ENCODE measurements at regions not wholly inside any gene's neighbourhood (a gene's known extent, or its start where the extent isn't known, plus 50 kb on each side); places are given as distances from the start of the nearest gene placed in this dataset.
"Not testable (repeated sequence)": the region's sequence is repeated elsewhere in the genome, so short reads cannot be mapped to it uniquely, and the experiment has no call there.

DNA sequence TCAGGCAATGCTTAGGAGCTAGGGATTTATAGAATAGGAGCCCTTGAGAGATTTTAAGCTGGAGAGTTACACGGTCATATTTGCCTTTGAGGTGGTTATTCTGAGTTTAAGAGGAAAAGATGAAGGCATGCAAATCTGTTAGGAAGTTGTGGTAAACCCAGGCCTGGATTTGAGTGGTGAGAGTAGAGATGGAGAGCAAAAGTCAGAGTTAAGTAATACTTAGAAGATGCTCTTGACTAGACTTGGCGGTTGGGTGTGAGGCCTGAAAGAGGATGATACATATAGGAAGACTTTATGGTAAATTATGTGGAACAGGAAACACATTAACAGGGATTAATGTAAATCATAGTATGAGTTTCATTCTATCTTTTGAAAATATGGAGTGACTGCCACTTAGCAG is 136.0 kb upstream of the ARX start:
- DNase-seq (ENCODE audit: low spot score): no peak
- H3K27ac Mint-ChIP-seq: no peak overlapping the region
- peaks cover 2% of the 10 kb centered on the region for H3K27me3 Mint-ChIP-seq (ENCODE audit: low read depth)
- H3K9me3 Mint-ChIP-seq: no peaks in the 10 kb centered on the region
- H3K4me1 Mint-ChIP-seq (ENCODE audit: low read depth): no peaks in the 10 kb centered on the region
- no peaks in the 10 kb centered on the region for H3K36me3 Mint-ChIP-seq (ENCODE audit: low read depth)
- no peak overlapping the region for H3K4me3 Mint-ChIP-seq

DNA sequence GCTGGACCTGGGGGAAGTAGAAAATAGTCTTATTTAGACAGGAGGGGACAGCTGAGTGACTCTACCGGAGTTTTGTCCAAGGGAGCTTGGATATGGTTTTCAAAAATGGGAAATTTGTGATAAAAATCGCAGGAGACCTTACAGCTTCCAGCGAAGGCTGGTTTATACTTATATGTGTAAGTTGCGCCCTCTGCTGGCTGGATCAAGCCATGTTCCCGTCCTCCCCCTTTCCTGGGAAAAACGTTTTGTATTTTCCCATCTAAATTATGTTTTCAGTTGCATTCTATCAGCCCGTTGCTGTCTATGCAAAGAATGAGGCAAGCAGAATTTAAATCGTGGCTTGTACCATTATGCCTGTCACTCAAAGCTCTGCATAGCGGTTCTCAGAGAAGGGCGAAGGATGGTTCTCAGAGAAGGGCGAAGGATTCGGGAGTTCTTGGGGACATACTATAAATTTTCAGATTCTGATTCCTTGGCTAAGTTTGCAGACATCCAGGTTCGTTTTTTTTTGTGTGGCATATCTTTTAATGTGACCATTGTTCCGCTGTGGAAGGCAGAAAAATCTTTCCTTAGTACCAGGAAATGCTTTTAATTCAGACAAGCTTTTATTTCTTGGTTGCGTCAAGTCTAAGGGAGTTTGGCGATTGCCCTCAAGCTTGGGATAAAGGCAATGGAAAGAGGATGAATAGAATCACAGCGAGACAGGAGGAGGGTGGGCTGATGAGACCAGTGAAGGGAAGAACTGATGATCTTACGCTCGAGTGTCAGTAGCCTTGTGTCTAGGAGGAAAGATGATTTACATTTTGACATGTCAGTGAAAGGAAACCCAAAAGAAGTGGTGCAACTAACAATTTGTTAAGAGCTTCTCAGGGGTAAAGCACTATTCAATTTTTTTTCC is 128.5 kb upstream of the ARX start:
- no peaks in the 10 kb centered on the region for H3K9me3 Mint-ChIP-seq
- H3K36me3 Mint-ChIP-seq (ENCODE audit: low read depth): no peaks in the 10 kb centered on the region
- H3K4me1 Mint-ChIP-seq (ENCODE audit: low read depth): no peaks in the 10 kb centered on the region
- H3K4me3 Mint-ChIP-seq: no peak overlapping the region
- H3K27me3 Mint-ChIP-seq (ENCODE audit: low read depth): peaks cover 7% of the 10 kb centered on the region
- peak; percentile 4 for DNase-seq (ENCODE audit: low spot score)
- H3K27ac Mint-ChIP-seq: no peak overlapping the region

DNA sequence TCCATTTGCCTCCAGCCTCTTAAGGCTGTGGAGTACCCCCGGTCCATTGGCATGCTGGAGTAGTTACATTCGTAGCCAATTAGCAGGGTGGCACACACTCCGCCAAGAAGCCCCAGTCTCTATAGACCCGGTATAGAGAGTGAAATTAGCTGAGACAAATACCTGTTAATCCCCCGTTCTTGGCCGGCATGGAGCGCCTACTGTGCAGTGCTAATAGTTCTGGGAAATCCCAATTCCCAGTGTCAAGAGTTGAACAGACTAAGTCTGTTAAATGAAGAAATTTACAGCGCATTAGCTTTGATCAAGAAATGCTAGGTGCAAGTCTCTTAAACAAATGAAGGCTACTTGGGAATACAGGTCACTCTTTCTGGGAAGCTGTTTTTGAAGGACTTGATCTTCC is 127.8 kb upstream of the ARX start:
- no peaks in the 10 kb centered on the region for H3K36me3 Mint-ChIP-seq (ENCODE audit: low read depth)
- no peak overlapping the region for H3K4me3 Mint-ChIP-seq
- H3K9me3 Mint-ChIP-seq: no peaks in the 10 kb centered on the region
- H3K27me3 Mint-ChIP-seq (ENCODE audit: low read depth): peaks cover 7% of the 10 kb centered on the region
- DNase-seq (ENCODE audit: low spot score): no peak
- no peak overlapping the region for H3K27ac Mint-ChIP-seq
- no peaks in the 10 kb centered on the region for H3K4me1 Mint-ChIP-seq (ENCODE audit: low read depth)

DNA sequence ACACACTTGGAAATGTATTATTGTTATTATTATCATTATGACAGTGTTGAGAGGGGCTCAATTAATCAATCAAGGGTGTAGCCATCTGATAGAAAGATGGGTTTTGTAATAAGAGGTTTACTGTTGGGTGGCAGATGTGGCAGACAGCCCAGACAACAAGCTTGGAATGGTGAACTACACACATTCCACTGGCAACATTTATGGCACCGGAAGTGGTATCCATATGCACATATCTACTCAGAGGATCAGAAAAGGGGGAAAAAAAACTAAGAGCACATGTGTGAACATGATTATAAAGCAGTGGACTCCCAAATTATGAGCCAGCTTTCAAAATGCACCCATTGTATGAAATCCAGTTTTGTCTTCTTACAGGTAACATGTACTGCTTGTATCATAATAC is 125.9 kb upstream of the ARX start:
- no peak overlapping the region for H3K27ac Mint-ChIP-seq
- peaks cover 5% of the 10 kb centered on the region for H3K27me3 Mint-ChIP-seq (ENCODE audit: low read depth)
- H3K4me3 Mint-ChIP-seq: no peak overlapping the region
- H3K36me3 Mint-ChIP-seq (ENCODE audit: low read depth): no peaks in the 10 kb centered on the region
- no peaks in the 10 kb centered on the region for H3K9me3 Mint-ChIP-seq
- DNase-seq (ENCODE audit: low spot score): no peak
- no peaks in the 10 kb centered on the region for H3K4me1 Mint-ChIP-seq (ENCODE audit: low read depth)

DNA sequence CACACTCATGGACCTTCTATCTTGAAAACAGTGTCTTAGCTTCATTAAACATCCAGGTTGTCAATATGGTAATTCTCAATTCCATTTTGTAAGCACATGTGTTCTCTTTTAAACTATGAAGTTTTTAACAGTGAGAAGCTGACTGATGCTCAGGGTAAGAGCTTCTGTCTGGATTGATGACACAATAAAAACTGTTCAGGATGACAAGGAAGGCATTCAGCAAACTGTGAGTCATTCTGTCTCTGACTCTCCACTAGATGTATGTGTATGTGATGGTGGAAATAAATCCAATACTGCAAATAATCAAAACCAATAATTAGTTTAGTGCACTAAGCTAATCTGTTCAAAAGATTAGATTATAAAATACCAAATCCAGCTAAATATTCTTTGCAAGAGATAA is 115.3 kb upstream of the ARX start:
- no peaks in the 10 kb centered on the region for H3K36me3 Mint-ChIP-seq (ENCODE audit: low read depth)
- DNase-seq (ENCODE audit: low spot score): no peak
- H3K27me3 Mint-ChIP-seq (ENCODE audit: low read depth): peaks cover 9% of the 10 kb centered on the region
- no peak overlapping the region for H3K4me3 Mint-ChIP-seq
- H3K4me1 Mint-ChIP-seq (ENCODE audit: low read depth): no peaks in the 10 kb centered on the region
- no peak overlapping the region for H3K27ac Mint-ChIP-seq
- H3K9me3 Mint-ChIP-seq: no peaks in the 10 kb centered on the region

DNA sequence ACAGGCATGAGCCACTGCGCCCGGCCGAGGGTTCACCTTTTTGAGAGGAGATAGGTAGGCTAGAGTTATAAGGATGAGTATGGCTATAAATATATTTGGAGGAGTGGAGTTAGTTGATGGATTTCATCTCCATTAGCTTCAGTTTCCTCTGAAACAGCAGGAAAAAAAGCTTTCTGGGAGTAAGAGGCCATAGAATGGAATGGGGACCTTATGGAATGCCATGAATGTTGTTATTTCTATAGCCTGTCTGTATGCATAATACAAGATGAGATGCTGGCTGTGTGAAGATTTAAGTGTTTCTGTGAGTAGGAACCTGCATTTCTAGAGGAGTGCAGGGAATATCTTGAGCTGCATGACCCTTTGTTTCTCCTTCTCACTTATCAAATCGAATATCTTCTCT is 114.9 kb upstream of the ARX start:
- H3K4me1 Mint-ChIP-seq (ENCODE audit: low read depth): no peaks in the 10 kb centered on the region
- H3K9me3 Mint-ChIP-seq: no peaks in the 10 kb centered on the region
- H3K27ac Mint-ChIP-seq: no peak overlapping the region
- no peak for DNase-seq (ENCODE audit: low spot score)
- H3K36me3 Mint-ChIP-seq (ENCODE audit: low read depth): no peaks in the 10 kb centered on the region
- no peak overlapping the region for H3K4me3 Mint-ChIP-seq
- H3K27me3 Mint-ChIP-seq (ENCODE audit: low read depth): peaks cover 9% of the 10 kb centered on the region

DNA sequence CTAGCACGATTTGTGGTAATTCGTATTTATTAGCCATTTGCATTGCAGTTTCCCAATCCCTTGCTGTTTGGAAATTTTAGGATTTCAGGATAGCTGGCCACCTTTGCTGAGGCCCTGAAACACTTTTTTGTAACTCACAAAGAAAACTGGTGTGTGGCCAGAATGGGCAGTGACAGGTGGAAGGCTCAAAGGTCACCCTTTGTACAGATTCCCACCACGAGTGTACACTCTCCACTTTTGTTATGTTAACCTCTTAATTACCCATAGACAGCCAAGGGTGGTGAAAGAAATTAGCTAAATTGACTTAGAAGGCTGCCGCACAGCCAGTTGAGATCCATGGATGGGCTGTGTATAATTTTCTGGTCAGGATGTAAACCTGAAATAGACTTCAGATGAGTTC is 109.7 kb upstream of the ARX start:
- H3K27me3 Mint-ChIP-seq (ENCODE audit: low read depth): peaks cover 7% of the 10 kb centered on the region
- H3K36me3 Mint-ChIP-seq (ENCODE audit: low read depth): no peaks in the 10 kb centered on the region
- no peak overlapping the region for H3K27ac Mint-ChIP-seq
- H3K4me1 Mint-ChIP-seq (ENCODE audit: low read depth): no peaks in the 10 kb centered on the region
- DNase-seq (ENCODE audit: low spot score): no peak
- no peaks in the 10 kb centered on the region for H3K9me3 Mint-ChIP-seq
- H3K4me3 Mint-ChIP-seq: no peak overlapping the region

DNA sequence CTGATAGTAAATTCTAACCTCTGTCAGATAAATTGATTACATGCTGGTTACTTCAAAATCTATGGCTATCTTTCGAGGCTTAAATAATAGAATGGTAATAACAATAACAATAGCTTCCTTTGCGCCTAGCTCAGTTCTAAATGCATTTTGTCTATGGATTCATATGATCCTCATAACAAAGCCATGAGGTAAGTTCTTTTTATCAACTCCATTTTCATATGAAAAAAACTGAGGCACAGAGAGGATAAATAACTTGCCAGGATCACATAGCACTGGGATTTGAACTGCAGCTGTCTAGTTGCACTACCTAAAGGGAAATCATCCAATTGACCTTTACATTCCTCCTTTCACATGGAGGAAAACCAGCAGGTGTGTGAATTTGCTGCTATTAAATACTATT is 108.6 kb upstream of the ARX start:
- Mint-ChIP-seq H3K4me1 (ENCODE audit: low read depth) (no peaks in the 10 kb centered on the region), H3K4me3 (no peak overlapping the region), H3K27ac (no peak overlapping the region), H3K27me3 (ENCODE audit: low read depth) (peaks cover 7% of the 10 kb centered on the region), H3K9me3 (no peaks in the 10 kb centered on the region), H3K36me3 (ENCODE audit: low read depth) (no peaks in the 10 kb centered on the region)
- no peak for DNase-seq (ENCODE audit: low spot score)

DNA sequence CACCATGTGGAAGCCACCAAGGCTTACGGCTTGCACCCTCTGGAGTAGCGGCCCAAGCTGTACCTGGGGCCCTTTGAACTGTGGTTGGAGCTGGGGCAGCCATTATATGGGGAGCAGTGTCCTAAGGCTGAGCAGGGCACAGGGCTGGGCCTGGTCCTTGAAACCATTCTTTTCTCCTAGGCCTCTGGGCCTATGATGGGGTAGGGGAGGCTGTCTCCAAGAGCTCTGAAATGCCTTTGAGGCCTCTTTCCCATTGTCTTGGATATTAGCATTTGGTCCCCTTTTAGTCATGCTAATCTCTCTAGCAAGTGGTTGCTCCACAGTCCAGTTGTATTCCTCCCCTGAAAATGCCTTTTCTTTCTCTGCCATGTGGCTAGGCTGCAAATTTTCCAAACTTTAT is 96.4 kb upstream of the ARX start:
- Mint-ChIP-seq H3K36me3 (ENCODE audit: low read depth) (no peaks in the 10 kb centered on the region), H3K4me3 (no peak overlapping the region), H3K4me1 (ENCODE audit: low read depth) (no peaks in the 10 kb centered on the region), H3K9me3 (no peaks in the 10 kb centered on the region), H3K27ac (no peak overlapping the region), H3K27me3 (ENCODE audit: low read depth) (no peaks in the 10 kb centered on the region)
- DNase-seq (ENCODE audit: low spot score): no peak

DNA sequence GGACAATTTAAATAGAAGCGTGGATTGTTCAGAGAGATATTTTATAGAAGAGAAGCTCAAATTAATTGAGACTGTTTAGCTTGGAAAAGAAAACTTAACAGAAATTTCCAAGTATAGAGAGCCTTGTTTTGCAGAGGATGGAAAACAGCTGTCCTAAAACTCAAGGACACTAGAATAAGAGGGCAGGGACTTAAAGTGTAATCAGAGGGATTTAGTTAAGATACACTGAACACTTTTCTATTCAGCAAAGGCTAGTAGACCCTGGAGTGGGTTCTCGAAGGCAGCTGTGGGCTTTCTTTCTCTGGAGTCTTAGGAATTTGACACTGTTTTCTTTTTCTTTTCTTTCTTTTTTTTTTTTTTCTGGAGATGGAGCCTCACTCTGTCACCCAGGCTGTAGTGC is 92.7 kb upstream of the ARX start:
- H3K4me1 Mint-ChIP-seq (ENCODE audit: low read depth): no peaks in the 10 kb centered on the region
- no peak overlapping the region for H3K27ac Mint-ChIP-seq
- H3K9me3 Mint-ChIP-seq: no peaks in the 10 kb centered on the region
- no peak overlapping the region for H3K4me3 Mint-ChIP-seq
- H3K27me3 Mint-ChIP-seq (ENCODE audit: low read depth): no peaks in the 10 kb centered on the region
- DNase-seq (ENCODE audit: low spot score): no peak
- H3K36me3 Mint-ChIP-seq (ENCODE audit: low read depth): no peaks in the 10 kb centered on the region

DNA sequence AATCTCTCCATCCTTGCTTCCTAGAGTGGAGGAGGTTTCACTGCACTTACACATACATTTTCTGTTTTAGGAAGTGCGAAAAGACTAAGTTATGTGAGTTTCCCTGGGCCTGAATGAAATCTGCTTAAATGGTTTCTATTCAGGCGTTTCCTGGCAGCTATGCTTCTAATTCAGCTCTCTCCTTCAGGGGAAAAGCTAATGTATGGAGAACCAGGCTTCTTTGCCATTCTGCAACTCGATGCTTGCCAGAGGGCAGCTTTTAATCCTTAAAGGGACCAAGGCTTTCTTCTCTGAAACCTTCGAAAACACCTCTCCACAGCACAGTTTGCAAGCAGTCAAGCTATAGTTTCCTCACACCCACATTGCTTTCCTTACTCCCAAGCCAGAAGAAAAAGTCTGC is 89.5 kb upstream of the ARX start:
- H3K9me3 Mint-ChIP-seq: no peaks in the 10 kb centered on the region
- no peaks in the 10 kb centered on the region for H3K36me3 Mint-ChIP-seq (ENCODE audit: low read depth)
- no peaks in the 10 kb centered on the region for H3K27me3 Mint-ChIP-seq (ENCODE audit: low read depth)
- H3K4me3 Mint-ChIP-seq: no peak overlapping the region
- DNase-seq (ENCODE audit: low spot score): no peak
- no peak overlapping the region for H3K27ac Mint-ChIP-seq
- H3K4me1 Mint-ChIP-seq (ENCODE audit: low read depth): no peaks in the 10 kb centered on the region

DNA sequence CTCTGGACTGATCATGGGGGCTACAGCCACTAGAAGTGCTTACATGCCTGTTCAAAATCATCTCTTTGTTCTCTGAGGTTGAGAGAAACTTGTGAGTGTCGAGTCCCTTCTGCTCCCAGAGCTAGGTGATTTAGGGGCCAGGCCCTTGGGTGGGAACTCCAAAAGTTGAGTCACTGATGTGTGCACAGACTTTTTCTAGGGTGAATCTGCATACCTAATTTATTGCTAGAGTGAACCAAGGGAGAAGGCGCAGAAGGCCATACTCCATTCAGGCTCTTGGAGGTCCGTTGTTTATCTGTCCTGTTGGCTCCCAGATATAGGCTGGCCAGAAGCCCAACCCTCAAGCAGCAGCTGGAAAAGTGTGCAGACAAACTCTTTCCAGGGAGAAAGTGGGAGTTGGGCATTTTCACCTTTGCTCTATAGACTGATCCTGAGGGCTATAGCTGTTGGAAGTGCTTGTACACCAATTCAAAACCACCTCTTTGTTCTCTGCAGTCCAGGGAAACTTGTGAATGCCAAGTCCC is 80.8 kb upstream of the ARX start:
- H3K27me3 Mint-ChIP-seq (ENCODE audit: low read depth): peaks cover 2% of the 10 kb centered on the region
- no peaks in the 10 kb centered on the region for H3K36me3 Mint-ChIP-seq (ENCODE audit: low read depth)
- H3K27ac Mint-ChIP-seq: no peak overlapping the region
- no peak for DNase-seq (ENCODE audit: low spot score)
- no peaks in the 10 kb centered on the region for H3K9me3 Mint-ChIP-seq
- no peak overlapping the region for H3K4me3 Mint-ChIP-seq
- H3K4me1 Mint-ChIP-seq (ENCODE audit: low read depth): no peaks in the 10 kb centered on the region

DNA sequence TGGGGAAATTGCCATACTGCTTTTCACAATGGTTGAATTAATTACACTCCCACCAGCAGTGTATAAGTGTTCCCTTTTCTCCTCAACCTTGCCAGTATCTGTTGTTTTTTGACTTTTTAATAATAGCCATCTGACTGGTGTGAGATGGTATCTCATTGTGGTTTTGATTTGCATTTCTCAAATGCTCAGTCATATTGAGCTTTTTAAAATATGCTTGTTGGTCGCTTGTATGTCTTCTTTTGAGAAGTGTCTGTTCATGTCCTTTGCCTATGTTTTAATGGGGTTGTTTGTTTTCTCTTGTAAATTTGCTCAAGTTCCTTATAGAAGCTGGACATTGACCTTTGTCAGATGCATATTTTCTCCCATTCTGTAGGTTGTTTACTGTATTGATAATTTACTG is 75.4 kb upstream of the ARX start:
- H3K36me3 Mint-ChIP-seq (ENCODE audit: low read depth); DNase-seq (ENCODE audit: low spot score); H3K9me3 Mint-ChIP-seq; H3K27me3 Mint-ChIP-seq (ENCODE audit: low read depth); H3K4me1 Mint-ChIP-seq (ENCODE audit: low read depth); H3K27ac Mint-ChIP-seq; H3K4me3 Mint-ChIP-seq: not testable (repeated sequence)

DNA sequence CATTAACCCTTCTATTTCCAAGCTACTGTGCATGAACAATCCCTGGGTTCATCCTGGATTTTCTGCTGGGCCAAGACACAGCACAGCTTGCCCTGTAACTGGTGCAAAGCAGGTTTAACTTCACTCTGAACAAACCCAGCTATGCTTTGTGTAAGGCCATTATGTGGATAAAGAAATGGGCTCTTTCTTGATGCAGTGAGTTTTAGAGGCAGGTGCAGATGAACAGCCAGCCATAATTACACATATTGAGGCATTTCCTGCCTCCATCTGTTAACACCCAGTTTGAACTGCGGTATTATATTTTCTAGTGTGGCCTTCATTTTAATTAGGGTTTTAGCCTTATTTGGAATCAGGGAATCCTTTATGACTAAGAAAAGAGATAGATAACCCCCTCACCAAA is 68.7 kb upstream of the ARX start:
- H3K4me3 Mint-ChIP-seq: no peak overlapping the region
- no peak for DNase-seq (ENCODE audit: low spot score)
- no peak overlapping the region for H3K27ac Mint-ChIP-seq
- no peaks in the 10 kb centered on the region for H3K36me3 Mint-ChIP-seq (ENCODE audit: low read depth)
- H3K27me3 Mint-ChIP-seq (ENCODE audit: low read depth): peaks cover 2% of the 10 kb centered on the region
- H3K9me3 Mint-ChIP-seq: no peaks in the 10 kb centered on the region
- H3K4me1 Mint-ChIP-seq (ENCODE audit: low read depth): no peaks in the 10 kb centered on the region

DNA sequence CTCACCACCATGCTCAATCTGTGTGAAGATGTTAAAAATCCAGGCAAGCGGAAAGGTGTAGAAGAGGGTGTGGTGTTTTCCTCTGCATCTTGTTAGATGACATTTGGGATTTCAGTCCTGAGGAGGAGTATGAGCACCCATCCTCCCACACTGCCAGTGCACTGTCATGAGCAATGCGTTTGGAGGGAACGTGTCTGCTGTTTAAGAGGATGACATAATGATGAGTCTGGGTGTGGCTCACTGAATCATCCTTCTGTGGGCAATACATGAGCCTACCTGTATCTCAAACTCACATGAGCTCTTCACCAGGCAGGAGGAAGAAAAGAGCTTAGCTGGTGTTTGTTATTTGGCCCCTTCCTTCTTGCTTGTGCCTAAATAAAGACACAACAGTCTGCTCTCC is 67.9 kb upstream of the ARX start:
- Mint-ChIP-seq H3K9me3 (no peaks in the 10 kb centered on the region), H3K27ac (no peak overlapping the region), H3K4me3 (no peak overlapping the region), H3K27me3 (ENCODE audit: low read depth) (no peaks in the 10 kb centered on the region), H3K4me1 (ENCODE audit: low read depth) (no peaks in the 10 kb centered on the region), H3K36me3 (ENCODE audit: low read depth) (no peaks in the 10 kb centered on the region)
- DNase-seq (ENCODE audit: low spot score): no peak

Data from T-helper 2 cell treated with Interferon-gamma antibody and Interleukin-4, amounts not matched to agents 5 μg/mL and 100 μg/mL, for 36 hours (primary cell).